Activated CD4-positive, alpha-beta T cell treated with anti-CD3 and anti-CD28 coated beads, Interleukin-2, amount 50 U/mL, for 24 hours (primary cell): ENCODE measurements at regions not wholly inside any gene's neighbourhood (a gene's known extent, or its start where the extent isn't known, plus 50 kb on each side); places are given as distances from the start of the nearest gene placed in this dataset.
"Not testable (repeated sequence)": the region's sequence is repeated elsewhere in the genome, so short reads cannot be mapped to it uniquely, and the experiment has no call there.

ENCODE experiments used
- DNase-seq, 2 donors: peaks; one replicate each; pipeline ENCODE4 v3.0.0-alpha.2; 2020; ENCODE audit warnings: low read depth in 1 of 2, low spot score in 1 of 2

- DNase-seq, result no peak
Observed at GRCh38 chr9:129561594-129562281, 59.2 kb downstream of the C9orf50 start.

- no peak for DNase-seq
Observed at GRCh38 chr9:129560881-129561306, 60.0 kb downstream of the C9orf50 start.

GRCh38 chr9:129559506-129559881 lies 61.4 kb downstream of the C9orf50 start:
- DNase-seq, result no peak

GRCh38 chr9:129558551-129559505 lies 62.1 kb downstream of the C9orf50 start:
- no peak for DNase-seq

GRCh38 chr9:129558063-129558550 lies 62.8 kb downstream of the C9orf50 start:
- DNase-seq, result no peak

- no peak for DNase-seq
Observed at GRCh38 chr9:129557192-129558036, 63.5 kb downstream of the C9orf50 start.

- no peak for DNase-seq
Observed at GRCh38 chr9:129556491-129557191, 64.3 kb downstream of the C9orf50 start.

- DNase-seq, result no peak
Observed at GRCh38 chr9:129555512-129556215, 65.2 kb downstream of the C9orf50 start.

- no peak for DNase-seq
Observed at GRCh38 chr9:129554649-129555048, 66.3 kb downstream of the C9orf50 start.

- no peak for DNase-seq
Observed at GRCh38 chr9:129553277-129553676, 67.6 kb downstream of the C9orf50 start.

- no peak for DNase-seq
Observed at GRCh38 chr9:129552064-129552463, 68.8 kb downstream of the C9orf50 start.

GRCh38 chr9:129551393-129551973 lies 69.4 kb downstream of the C9orf50 start:
- DNase-seq, result no peak

- not testable (repeated sequence) for DNase-seq
Observed at GRCh38 chr9:129550977-129551376, 69.9 kb downstream of the C9orf50 start.

GRCh38 chr9:129550199-129550839 lies 70.6 kb downstream of the C9orf50 start:
- no peak for DNase-seq

- no peak for DNase-seq
Observed at GRCh38 chr9:129549684-129550083, 71.2 kb downstream of the C9orf50 start.

- DNase-seq, result no peak
Observed at GRCh38 chr9:129549139-129549538, 71.8 kb downstream of the C9orf50 start.

- DNase-seq, result no peak
Observed at GRCh38 chr9:129548571-129549135, 72.2 kb downstream of the C9orf50 start.

GRCh38 chr9:129547869-129548570 lies 72.9 kb downstream of the C9orf50 start:
- DNase-seq, result no peak
